Ishikawa (cell line): ENCODE measurements at regions not wholly inside any gene's neighbourhood (a gene's known extent, or its start where the extent isn't known, plus 50 kb on each side); places are given as distances from the start of the nearest gene placed in this dataset.

Experiments
- CEBPB ChIP-seq: IDR thresholded peaks from 2 replicates; pipeline ENCODE4 v1.6.1; 2012
- CREB1 ChIP-seq: IDR thresholded peaks from 2 replicates; pipeline ENCODE4 v1.6.1; 2012; ENCODE audit warnings: low read depth
- EGR1 ChIP-seq: IDR thresholded peaks from 2 replicates; pipeline ENCODE4 v1.6.1; 2012
- EP300 ChIP-seq: IDR thresholded peaks from 2 replicates; pipeline ENCODE4 v1.6.1; 2012; ENCODE audit warnings: borderline replicate concordance
- FOXM1 ChIP-seq: IDR thresholded peaks from 2 replicates; pipeline ENCODE4 v1.6.1; 2012; ENCODE audit warnings: low read depth, borderline replicate concordance
- MAX ChIP-seq: IDR thresholded peaks from 2 replicates; pipeline ENCODE4 v1.6.1; 2012
- NFIC ChIP-seq: IDR thresholded peaks from 2 replicates; pipeline ENCODE4 v1.6.1; 2012
- RAD21 ChIP-seq: IDR thresholded peaks from 2 replicates; pipeline ENCODE4 v1.6.1; 2012; ENCODE audit warnings: low read depth
- TAF1 ChIP-seq: IDR thresholded peaks from 2 replicates; pipeline ENCODE4 v1.6.1; 2012; ENCODE audit warnings: low read depth, mild to moderate bottlenecking
- TCF12 ChIP-seq: IDR thresholded peaks from 2 replicates; pipeline ENCODE4 v1.6.1; 2012; ENCODE audit warnings: low read depth
- TEAD4 ChIP-seq: IDR thresholded peaks from 2 replicates; pipeline ENCODE4 v1.6.1; 2012
- YY1 ChIP-seq: IDR thresholded peaks from 2 replicates; pipeline ENCODE4 v1.6.1; 2012; ENCODE audit warnings: low read depth
- TF ChIP-seq, protein P1 (sequence below): IDR thresholded peaks from 2 replicates; pipeline ENCODE4 v1.6.1; 2012; ENCODE audit warnings: low read depth, mild to moderate bottlenecking
- TF ChIP-seq, protein P2 (sequence below): IDR thresholded peaks from 2 replicates; pipeline ENCODE4 v1.6.1; 2012

DNA sequence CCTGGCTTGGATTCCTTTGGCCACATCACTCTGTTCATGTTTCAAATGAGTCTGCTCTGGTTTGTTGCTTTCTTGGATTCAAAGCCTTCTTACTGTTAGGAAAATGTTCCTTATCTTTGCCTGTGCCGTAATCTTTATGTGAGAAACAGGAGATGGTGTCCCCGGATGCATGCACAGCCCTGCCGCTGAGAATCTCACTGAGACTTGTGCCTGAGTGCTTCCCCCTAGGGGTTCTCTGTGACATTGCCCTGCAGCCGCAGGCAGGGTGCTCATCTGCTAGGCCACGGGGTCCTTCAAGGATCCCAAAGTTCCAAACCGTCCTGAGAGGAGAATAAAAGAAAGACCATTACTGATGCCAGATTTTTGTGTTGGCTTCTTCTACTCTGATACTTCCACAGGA lies 81.4 kb upstream of the ANKRD55 start:
- no peak for TF ChIP-seq TAF1
- no peak for TF ChIP-seq FOXM1
- TF ChIP-seq, protein P1, sequence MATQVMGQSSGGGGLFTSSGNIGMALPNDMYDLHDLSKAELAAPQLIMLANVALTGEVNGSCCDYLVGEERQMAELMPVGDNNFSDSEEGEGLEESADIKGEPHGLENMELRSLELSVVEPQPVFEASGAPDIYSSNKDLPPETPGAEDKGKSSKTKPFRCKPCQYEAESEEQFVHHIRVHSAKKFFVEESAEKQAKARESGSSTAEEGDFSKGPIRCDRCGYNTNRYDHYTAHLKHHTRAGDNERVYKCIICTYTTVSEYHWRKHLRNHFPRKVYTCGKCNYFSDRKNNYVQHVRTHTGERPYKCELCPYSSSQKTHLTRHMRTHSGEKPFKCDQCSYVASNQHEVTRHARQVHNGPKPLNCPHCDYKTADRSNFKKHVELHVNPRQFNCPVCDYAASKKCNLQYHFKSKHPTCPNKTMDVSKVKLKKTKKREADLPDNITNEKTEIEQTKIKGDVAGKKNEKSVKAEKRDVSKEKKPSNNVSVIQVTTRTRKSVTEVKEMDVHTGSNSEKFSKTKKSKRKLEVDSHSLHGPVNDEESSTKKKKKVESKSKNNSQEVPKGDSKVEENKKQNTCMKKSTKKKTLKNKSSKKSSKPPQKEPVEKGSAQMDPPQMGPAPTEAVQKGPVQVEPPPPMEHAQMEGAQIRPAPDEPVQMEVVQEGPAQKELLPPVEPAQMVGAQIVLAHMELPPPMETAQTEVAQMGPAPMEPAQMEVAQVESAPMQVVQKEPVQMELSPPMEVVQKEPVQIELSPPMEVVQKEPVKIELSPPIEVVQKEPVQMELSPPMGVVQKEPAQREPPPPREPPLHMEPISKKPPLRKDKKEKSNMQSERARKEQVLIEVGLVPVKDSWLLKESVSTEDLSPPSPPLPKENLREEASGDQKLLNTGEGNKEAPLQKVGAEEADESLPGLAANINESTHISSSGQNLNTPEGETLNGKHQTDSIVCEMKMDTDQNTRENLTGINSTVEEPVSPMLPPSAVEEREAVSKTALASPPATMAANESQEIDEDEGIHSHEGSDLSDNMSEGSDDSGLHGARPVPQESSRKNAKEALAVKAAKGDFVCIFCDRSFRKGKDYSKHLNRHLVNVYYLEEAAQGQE = no peak
- no peak for TF ChIP-seq CEBPB
- TF ChIP-seq RAD21 = peak; percentile 41; the same call in 1 of the 2 replicates
- no peak for TF ChIP-seq EP300
- TF ChIP-seq, protein P2, sequence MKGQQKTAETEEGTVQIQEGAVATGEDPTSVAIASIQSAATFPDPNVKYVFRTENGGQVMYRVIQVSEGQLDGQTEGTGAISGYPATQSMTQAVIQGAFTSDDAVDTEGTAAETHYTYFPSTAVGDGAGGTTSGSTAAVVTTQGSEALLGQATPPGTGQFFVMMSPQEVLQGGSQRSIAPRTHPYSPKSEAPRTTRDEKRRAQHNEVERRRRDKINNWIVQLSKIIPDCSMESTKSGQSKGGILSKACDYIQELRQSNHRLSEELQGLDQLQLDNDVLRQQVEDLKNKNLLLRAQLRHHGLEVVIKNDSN = no peak
- no peak for TF ChIP-seq YY1
- no peak for TF ChIP-seq MAX
- no peak for TF ChIP-seq CREB1
- no peak for TF ChIP-seq EGR1
- no peak for TF ChIP-seq NFIC
- TF ChIP-seq TCF12 = no peak
- TF ChIP-seq TEAD4 = no peak
